Astrocyte (in vitro differentiated cells and primary cell): ENCODE measurements at regions not wholly inside any gene's neighbourhood (a gene's known extent, or its start where the extent isn't known, plus 50 kb on each side); places are given as distances from the start of the nearest gene placed in this dataset.

Experiments
- DNase-seq: peaks from one replicate; pipeline ENCODE4 v3.0.0-alpha.2; 2010; ENCODE audit warnings: low read depth
- FAIRE-seq: peaks from 2 replicates; lab custom pipeline; 2011; peaks lifted over from hg19 to GRCh38; lab: Jason Lieb, UNC
- H2AFZ ChIP-seq: 2 replicates; pipeline ENCODE4 v1.6.0; 2012; ENCODE audit warnings: low read depth, low read length, inconsistent platforms
- H3K27ac ChIP-seq: 2 replicates; pipeline ENCODE4 v1.5.1; 2011; ENCODE audit warnings: low read depth, low read length, inconsistent platforms
- H3K27me3 ChIP-seq: 2 replicates; pipeline ENCODE4 v1.6.0; 2011; ENCODE audit warnings: low read length, inconsistent platforms; ENCODE audit not compliant: insufficient read depth
- H3K36me3 ChIP-seq: 2 replicates; pipeline ENCODE4 v1.5.1; 2011; ENCODE audit warnings: low read length, inconsistent platforms; ENCODE audit not compliant: insufficient read depth
- H3K4me1 ChIP-seq: 2 replicates; pipeline ENCODE4 v1.5.1; 2011; ENCODE audit warnings: low read length, inconsistent platforms; ENCODE audit not compliant: insufficient read depth
- H3K4me2 ChIP-seq: 2 replicates; pipeline ENCODE4 v1.6.0; 2012; ENCODE audit warnings: low read length, inconsistent platforms
- H3K4me3 ChIP-seq: 2 replicates; pipeline ENCODE4 v1.5.1; 2011; ENCODE audit warnings: low read depth, mild to moderate bottlenecking, low read length, inconsistent platforms; ENCODE audit not compliant: insufficient read depth
- H3K79me2 ChIP-seq: 2 replicates; pipeline ENCODE4 v1.6.0; 2012; ENCODE audit warnings: mild to moderate bottlenecking, low read length, inconsistent platforms; ENCODE audit not compliant: insufficient read depth
- H3K9ac ChIP-seq: 2 replicates; pipeline ENCODE4 v1.6.0; 2012; ENCODE audit warnings: mild to moderate bottlenecking, low read length, inconsistent platforms
- H3K9me3 ChIP-seq: 2 replicates; pipeline ENCODE4 v1.5.1; 2012; ENCODE audit warnings: low read depth, mild to moderate bottlenecking, low read length, inconsistent platforms; ENCODE audit not compliant: insufficient read depth
- H4K20me1 ChIP-seq: 2 replicates; pipeline ENCODE4 v1.6.0; 2012; ENCODE audit warnings: low read length, inconsistent platforms; ENCODE audit not compliant: insufficient read depth
- H3K27ac Mint-ChIP-seq: one replicate; pipeline ENCODE4 v1.8.0; 2021; ENCODE audit warnings: mild to moderate bottlenecking, mixed read lengths; ENCODE audit not compliant: unreplicated experiment
- H3K27me3 Mint-ChIP-seq: one replicate; pipeline ENCODE4 v1.8.0; 2021; ENCODE audit warnings: low read depth, mixed read lengths; ENCODE audit not compliant: unreplicated experiment
- H3K36me3 Mint-ChIP-seq: one replicate; pipeline ENCODE4 v1.8.0; 2021; ENCODE audit warnings: low read depth, mixed read lengths; ENCODE audit not compliant: unreplicated experiment
- H3K4me1 Mint-ChIP-seq: one replicate; pipeline ENCODE4 v1.8.0; 2021; ENCODE audit warnings: low read depth, mixed read lengths; ENCODE audit not compliant: unreplicated experiment
- H3K4me3 Mint-ChIP-seq: one replicate; pipeline ENCODE4 v1.8.0; 2021; ENCODE audit warnings: mild to moderate bottlenecking, moderate library complexity, mixed read lengths; ENCODE audit not compliant: unreplicated experiment
- H3K9me3 Mint-ChIP-seq: one replicate; pipeline ENCODE4 v1.8.0; 2021; ENCODE audit warnings: mild to moderate bottlenecking, mixed read lengths; ENCODE audit not compliant: unreplicated experiment
- EZH2 ChIP-seq: IDR thresholded peaks from 2 replicates; pipeline ENCODE4 v1.6.1; 2012; ENCODE audit warnings: mild to moderate bottlenecking, low read length, inconsistent platforms; ENCODE audit not compliant: insufficient read depth
- TF ChIP-seq, protein P1 (sequence below): IDR thresholded peaks from 2 replicates; pipeline ENCODE4 v1.5.1; 2011; ENCODE audit warnings: low read depth, mild to moderate bottlenecking, inconsistent platforms, low read length, moderate library complexity; ENCODE audit not compliant: insufficient read depth

DNA sequence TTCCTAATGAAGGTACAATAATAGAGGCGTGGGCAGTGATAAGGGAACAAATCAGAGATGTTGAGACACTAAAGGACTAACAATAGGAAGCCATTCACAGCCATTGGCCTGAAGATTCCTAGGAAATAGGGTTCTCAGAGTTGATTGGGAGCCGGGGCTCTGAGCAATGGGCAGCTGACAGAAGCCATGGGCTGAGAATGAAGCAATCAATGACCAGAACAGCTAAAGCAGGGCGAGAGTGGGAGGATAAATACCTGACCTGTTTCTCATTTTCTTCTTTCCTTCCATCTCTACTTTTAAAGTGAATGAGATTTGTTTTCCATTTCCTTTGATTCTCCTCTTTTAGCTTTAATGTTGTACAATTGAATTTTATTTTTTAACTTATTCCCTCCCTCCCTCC lies 774.7 kb upstream of the ADGRL4 start:
- Mint-ChIP-seq H3K4me1 (no peaks in the 10 kb centered on the region), H3K27me3 (no peaks in the 10 kb centered on the region), H3K4me3 (no peak overlapping the region), H3K27ac (no peak overlapping the region), H3K9me3 (no peaks in the 10 kb centered on the region), H3K36me3 (no peaks in the 10 kb centered on the region)
- no peak overlapping the region for H3K4me3 ChIP-seq
- H2AFZ ChIP-seq = no peak overlapping the region
- H3K79me2 ChIP-seq = no peaks in the 10 kb centered on the region
- no peak overlapping the region for H3K27ac ChIP-seq
- DNase-seq (no peak), FAIRE-seq (no peak)
- H3K9ac ChIP-seq = no peak overlapping the region
- no peaks in the 10 kb centered on the region for H3K27me3 ChIP-seq
- no peak for TF ChIP-seq EZH2
- TF ChIP-seq, protein P1, sequence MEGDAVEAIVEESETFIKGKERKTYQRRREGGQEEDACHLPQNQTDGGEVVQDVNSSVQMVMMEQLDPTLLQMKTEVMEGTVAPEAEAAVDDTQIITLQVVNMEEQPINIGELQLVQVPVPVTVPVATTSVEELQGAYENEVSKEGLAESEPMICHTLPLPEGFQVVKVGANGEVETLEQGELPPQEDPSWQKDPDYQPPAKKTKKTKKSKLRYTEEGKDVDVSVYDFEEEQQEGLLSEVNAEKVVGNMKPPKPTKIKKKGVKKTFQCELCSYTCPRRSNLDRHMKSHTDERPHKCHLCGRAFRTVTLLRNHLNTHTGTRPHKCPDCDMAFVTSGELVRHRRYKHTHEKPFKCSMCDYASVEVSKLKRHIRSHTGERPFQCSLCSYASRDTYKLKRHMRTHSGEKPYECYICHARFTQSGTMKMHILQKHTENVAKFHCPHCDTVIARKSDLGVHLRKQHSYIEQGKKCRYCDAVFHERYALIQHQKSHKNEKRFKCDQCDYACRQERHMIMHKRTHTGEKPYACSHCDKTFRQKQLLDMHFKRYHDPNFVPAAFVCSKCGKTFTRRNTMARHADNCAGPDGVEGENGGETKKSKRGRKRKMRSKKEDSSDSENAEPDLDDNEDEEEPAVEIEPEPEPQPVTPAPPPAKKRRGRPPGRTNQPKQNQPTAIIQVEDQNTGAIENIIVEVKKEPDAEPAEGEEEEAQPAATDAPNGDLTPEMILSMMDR = no peak
- H3K4me1 ChIP-seq = no peaks in the 10 kb centered on the region
- H3K36me3 ChIP-seq = no peaks in the 10 kb centered on the region
- no peak overlapping the region for H3K4me2 ChIP-seq
- H3K9me3 ChIP-seq = no peaks in the 10 kb centered on the region
- H4K20me1 ChIP-seq = no peaks in the 10 kb centered on the region

DNA sequence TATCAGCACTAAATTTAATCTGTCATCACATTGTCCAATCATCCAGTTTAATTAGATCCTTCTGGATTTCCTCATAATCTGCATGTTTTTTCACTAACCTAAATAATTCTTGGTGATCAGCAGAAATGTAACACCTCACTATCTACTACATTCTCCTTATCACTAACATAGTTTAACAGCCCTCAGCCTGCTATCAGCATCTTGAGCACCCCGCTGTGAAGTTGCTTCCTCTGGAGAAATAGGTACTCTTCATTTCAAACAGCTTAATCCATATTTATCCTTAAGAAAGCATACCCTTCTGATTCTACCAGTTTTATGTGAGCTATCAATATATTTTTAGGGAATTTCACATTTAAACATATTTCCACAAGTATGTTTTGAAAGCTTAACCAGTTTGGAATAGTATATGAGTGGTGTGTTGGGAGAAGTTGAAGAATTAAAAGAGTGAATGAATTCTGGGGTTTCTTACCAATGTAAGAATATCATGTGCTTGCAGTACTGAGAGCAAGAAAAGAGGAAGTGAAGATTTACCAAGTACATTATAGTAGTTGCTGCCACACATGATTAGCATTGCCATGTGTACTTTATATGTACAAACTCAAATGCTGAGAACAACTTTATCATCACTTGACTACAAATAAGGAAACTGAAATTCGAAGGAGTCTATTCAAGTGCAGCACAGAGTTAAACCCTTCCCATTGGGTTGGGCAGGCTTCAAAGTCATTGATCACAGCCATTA lies 771.1 kb upstream of the ADGRL4 start:
- H3K27ac Mint-ChIP-seq = no peak overlapping the region
- no peaks in the 10 kb centered on the region for H3K9me3 ChIP-seq
- no peaks in the 10 kb centered on the region for H4K20me1 ChIP-seq
- no peak overlapping the region for H3K4me3 ChIP-seq
- TF ChIP-seq, protein P1 = no peak
- no peak for TF ChIP-seq EZH2
- H3K79me2 ChIP-seq = no peaks in the 10 kb centered on the region
- H3K27ac ChIP-seq = no peak overlapping the region
- H3K9ac ChIP-seq = no peak overlapping the region
- no peak for FAIRE-seq
- no peak overlapping the region for H2AFZ ChIP-seq
- no peaks in the 10 kb centered on the region for H3K27me3 ChIP-seq
- no peak for DNase-seq
- no peaks in the 10 kb centered on the region for H3K4me1 ChIP-seq
- no peaks in the 10 kb centered on the region for H3K27me3 Mint-ChIP-seq
- H3K4me1 Mint-ChIP-seq = peaks cover 1% of the 10 kb centered on the region
- no peak overlapping the region for H3K4me3 Mint-ChIP-seq
- H3K36me3 Mint-ChIP-seq = no peaks in the 10 kb centered on the region
- no peaks in the 10 kb centered on the region for H3K9me3 Mint-ChIP-seq
- H3K36me3 ChIP-seq = no peaks in the 10 kb centered on the region
- no peak overlapping the region for H3K4me2 ChIP-seq

- Histone ChIP-seq H3K4me3 (no peak overlapping the region), H3K4me2 (no peak overlapping the region), H3K9me3 (no peaks in the 10 kb centered on the region), H2AFZ (no peak overlapping the region), H4K20me1 (no peaks in the 10 kb centered on the region), H3K79me2 (no peaks in the 10 kb centered on the region), H3K27ac (no peak overlapping the region), H3K27me3 (no peaks in the 10 kb centered on the region), H3K4me1 (no peaks in the 10 kb centered on the region), H3K9ac (no peak overlapping the region), H3K36me3 (no peaks in the 10 kb centered on the region)
- no peaks in the 10 kb centered on the region for H3K36me3 Mint-ChIP-seq
- no peak overlapping the region for H3K4me3 Mint-ChIP-seq
- H3K4me1 Mint-ChIP-seq = peaks cover 1% of the 10 kb centered on the region
- H3K27ac Mint-ChIP-seq = no peak overlapping the region
- DNase-seq (no peak), FAIRE-seq (no peak)
- H3K9me3 Mint-ChIP-seq = no peaks in the 10 kb centered on the region
- TF ChIP-seq, protein P1 = no peak
- no peak for TF ChIP-seq EZH2
- H3K27me3 Mint-ChIP-seq = no peaks in the 10 kb centered on the region
Observed at GRCh38 chr1:79775402-79775801, 768.9 kb upstream of the ADGRL4 start.
